VCaP (cell line): ENCODE measurements at regions not wholly inside any gene's neighbourhood (a gene's known extent, or its start where the extent isn't known, plus 50 kb on each side); places are given as distances from the start of the nearest gene placed in this dataset.
A peak's percentile ranks its signal among the peaks of the same experiment; 100 is the strongest.

ENCODE experiments used
- H3K27ac ChIP-seq: fragments of 450-650 bp; 2 replicates; pipeline ENCODE4 v1.5.1; 2017
- TF ChIP-seq, protein P1 (sequence below): fragments of 450-650 bp; conservative IDR thresholded peaks from 2 replicates; pipeline ENCODE4 v1.5.1; 2017; ENCODE audit warnings: mild to moderate bottlenecking, moderate library complexity

DNA sequence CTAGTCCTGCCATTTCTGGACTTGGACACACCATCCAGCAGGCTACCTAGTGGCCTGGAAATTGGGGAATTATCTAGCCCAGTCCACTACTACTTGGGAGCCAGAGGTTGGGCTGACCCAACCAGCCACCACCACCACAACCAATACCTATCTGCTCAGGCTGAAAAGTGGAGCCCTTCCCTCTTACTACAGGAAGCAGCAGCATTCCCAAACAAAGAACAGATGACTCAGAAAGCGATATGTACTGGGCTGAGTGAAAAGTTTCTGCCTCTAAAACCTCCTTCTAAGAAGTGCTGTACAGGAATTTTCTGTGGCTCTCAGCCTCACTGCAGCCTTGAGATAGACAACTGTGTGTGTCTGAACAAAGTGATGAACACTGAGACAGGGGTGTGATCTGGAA, 279.4 kb downstream of the CDH10 start:
- no peak overlapping the region for H3K27ac ChIP-seq
- TF ChIP-seq, protein P1, sequence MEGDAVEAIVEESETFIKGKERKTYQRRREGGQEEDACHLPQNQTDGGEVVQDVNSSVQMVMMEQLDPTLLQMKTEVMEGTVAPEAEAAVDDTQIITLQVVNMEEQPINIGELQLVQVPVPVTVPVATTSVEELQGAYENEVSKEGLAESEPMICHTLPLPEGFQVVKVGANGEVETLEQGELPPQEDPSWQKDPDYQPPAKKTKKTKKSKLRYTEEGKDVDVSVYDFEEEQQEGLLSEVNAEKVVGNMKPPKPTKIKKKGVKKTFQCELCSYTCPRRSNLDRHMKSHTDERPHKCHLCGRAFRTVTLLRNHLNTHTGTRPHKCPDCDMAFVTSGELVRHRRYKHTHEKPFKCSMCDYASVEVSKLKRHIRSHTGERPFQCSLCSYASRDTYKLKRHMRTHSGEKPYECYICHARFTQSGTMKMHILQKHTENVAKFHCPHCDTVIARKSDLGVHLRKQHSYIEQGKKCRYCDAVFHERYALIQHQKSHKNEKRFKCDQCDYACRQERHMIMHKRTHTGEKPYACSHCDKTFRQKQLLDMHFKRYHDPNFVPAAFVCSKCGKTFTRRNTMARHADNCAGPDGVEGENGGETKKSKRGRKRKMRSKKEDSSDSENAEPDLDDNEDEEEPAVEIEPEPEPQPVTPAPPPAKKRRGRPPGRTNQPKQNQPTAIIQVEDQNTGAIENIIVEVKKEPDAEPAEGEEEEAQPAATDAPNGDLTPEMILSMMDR = no peak

DNA sequence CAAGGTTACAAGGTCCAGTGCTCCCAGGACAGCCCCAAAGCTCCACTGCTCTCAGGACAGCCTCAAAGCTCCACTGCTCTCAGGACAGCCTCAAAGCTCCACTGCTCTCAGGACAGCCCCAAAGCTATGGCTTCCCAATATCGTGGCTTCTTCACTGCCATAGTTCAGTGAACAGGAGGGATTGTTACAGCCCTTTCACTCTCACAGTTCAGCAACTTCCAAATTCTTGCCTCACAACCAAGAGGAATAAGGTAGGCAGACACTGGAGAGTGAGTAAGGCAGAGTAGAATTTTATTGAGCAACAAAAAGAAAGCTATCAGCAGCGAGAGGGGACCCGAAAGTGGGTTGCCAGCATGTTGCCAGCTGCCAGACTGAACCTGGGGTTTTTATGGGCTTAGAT, 277.6 kb downstream of the CDH10 start:
- no peak overlapping the region for H3K27ac ChIP-seq
- TF ChIP-seq, protein P1 = no peak

DNA sequence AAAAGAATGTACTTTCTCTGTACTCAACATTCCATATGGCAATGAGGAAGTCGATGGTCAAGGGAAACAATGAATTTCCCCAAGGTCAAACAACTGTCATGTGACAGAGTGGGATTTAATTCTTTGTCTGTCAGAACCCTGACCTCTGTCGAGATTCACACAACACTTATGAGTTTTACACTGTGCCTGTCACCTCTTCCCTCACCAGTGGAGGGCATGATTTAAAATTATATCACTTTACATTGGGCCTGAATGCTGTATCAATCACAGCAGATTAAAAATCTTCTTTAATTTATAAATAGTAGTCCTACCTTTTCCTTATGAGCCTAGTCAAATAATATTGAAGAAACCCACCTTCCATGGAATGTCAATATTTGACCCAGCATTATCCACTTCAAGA, 276.7 kb downstream of the CDH10 start:
- H3K27ac ChIP-seq = no peak overlapping the region
- TF ChIP-seq, protein P1 = peak; percentile 52

DNA sequence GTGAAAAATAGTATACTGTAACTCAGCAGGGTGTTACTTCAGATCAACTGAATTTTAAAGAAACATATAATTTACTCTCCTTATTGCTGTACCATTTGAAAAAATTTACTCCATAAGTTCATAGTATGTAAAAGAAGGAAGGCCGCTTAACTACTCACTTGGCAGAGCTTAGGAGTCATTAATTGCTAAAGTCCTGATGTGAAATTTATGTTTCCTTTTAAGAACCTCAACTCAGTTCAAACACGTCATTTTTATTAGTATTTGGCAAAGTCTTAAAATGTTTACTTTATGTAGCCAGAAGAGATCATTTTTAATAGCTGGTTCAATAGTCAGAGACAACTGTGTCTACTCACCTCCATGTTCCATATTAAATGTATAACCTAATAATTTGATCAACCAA, 268.6 kb downstream of the CDH10 start:
- TF ChIP-seq, protein P1 = no peak
- H3K27ac ChIP-seq = peak overlapping the region; percentile 61

DNA sequence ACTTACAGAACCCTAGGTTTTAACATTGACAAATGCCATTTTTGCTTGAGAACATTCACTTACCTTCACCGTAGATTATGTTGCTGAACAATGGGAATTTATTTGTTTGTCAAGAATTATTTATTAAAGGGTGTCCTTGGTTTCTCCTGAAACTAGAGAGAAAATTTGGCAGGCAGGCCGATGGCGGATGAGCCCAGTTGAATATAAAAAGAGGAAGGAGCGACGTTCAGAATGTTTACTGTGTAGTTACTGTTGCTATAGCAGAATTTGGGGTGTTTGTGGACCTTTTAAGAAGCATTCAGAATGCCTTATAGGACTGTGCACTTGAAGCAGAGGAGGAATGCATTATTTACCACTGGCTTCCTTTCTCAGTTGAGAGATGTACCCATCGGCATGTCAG, 268.2 kb downstream of the CDH10 start:
- peak overlapping the region; percentile 61 for H3K27ac ChIP-seq
- TF ChIP-seq, protein P1 = no peak

DNA sequence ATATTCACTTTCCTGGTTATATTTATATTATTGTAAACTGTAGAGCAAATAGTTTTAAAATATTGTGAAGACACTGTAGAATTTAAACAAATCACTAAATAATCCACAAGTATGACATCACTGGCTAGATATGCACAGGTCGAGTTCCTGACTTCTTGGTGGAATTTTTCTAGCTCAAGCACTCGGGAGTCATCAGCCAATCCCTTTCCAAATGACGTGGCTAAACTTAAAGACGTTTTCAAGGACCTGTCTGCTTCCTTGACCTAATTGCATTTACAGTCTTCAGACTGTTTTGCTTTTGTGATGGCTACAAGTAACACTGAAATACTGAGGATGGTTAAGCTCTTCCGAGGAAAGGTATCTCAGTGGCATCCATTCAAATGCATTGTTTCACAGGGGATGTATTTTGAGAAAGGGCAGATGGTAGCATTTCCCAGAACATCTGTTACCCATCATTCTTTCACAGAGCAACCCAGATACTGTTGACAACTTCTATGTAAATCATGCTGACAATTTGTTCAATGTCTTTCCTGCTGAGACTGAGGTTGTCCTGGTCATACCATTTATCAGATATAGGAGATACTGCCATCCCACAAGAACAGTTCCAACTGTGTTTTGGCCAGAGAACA, 262.8 kb downstream of the CDH10 start:
- H3K27ac ChIP-seq = no peak overlapping the region
- TF ChIP-seq, protein P1 = no peak

DNA sequence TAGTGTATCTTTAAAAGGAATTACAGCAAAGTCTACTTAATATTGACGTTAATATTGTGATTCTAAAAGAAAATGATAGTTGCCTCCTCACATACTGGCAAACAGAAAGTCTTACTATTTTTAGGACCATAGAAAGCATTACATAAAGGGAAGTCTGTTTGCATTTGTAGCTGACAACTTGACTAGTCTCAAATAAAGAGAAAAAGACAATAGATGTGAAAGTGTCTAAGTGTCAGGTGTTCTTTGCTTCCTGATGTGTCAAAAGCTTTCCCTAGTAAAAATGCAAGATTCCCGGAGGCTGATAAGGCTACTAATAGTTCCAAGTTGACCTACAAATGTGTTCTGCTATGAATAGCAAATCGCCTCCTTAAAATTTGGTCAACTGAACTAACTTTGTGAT, 259.7 kb downstream of the CDH10 start:
- TF ChIP-seq, protein P1 = no peak
- no peak overlapping the region for H3K27ac ChIP-seq
